Islet of Langerhans (tissue), 1 donor: ENCODE measurements at regions not wholly inside any gene's neighbourhood (a gene's known extent, or its start where the extent isn't known, plus 50 kb on each side); places are given as distances from the start of the nearest gene placed in this dataset.
A peak's percentile ranks its signal among the peaks of the same experiment; 100 is the strongest.

Source experiments
- FAIRE-seq: peaks from one replicate; lab custom pipeline; 2011; peaks lifted over from hg19 to GRCh38; lab: Jason Lieb, UNC

GRCh38 chrX:51798701-51799100, 55.5 kb downstream of the GSPT2 start:
- no peak for FAIRE-seq

DNA sequence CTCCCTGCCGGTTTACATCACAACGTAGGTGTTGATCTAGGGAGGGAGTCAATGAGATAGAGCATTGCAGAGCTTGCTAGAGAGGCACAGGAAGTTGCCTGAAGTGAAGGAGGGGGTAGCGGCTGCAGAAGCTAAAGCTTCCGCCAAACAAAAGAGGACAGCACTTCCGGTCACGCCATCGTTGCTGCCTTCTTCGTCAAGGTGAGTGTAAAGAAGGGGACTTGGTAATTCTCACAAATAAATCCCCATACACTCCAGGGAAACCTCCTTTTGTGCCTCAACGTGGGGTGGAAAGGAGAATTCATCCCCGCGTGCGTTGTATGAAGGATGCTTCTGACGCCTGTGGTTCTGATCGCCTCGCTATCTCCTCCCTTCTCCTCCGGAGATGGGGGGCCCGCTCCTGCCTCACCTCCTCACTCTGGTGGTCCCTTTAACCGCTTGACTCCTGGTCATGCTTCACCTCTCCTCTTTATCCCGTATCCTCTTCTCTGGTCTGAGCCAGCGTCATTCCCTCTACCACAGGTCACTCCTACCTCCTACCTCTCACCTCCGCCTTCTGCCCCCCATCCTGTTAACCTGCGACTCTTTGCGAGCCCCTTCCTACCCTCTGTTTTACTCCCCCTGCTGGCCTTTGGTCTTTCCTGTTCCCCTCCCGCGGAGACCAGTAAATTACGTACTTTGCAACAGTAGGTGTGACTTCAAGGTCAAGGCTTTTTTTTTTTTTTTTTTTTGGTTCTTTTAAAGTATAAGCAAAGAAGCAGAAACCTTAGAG, 59.9 kb downstream of the GSPT2 start:
- peak; percentile 94 for FAIRE-seq

DNA sequence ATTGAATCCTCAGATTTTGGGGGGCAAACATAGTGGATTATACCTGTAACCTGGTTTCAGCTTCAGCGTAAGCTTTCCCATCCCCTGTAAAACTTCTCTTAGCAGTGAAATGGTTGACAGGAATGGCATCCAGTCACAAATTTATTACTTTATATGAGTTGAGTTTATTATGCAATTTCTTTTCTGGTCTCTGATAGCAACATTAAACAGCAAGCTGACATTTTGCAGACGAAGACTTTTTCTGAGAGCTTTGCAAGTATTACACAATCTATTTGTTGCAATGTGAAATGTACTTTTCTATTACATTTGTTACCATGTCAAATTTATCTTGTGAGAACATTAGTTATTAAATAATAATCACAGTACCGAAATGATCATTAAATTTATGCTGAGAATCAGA, 60.6 kb downstream of the GSPT2 start:
- peak; percentile 74 for FAIRE-seq

DNA sequence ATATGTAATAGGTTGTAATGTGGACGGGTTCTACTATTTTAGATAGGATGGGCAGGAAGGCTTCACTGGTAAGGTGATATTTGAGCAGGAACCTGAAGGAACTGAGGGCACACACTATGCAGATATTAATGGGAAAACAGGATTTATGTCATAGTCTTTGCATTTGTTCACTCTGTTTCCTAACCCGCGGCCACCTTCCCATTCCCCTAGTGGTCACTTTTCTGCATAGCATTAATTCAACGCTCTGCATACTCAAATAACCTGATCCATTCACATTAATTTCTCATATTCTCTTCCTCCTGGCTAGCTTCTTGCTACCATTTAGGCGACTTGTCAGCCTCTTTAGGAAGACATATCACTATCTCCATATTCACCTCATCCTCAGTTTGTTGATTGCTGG, 61.5 kb downstream of the GSPT2 start:
- no peak for FAIRE-seq

DNA sequence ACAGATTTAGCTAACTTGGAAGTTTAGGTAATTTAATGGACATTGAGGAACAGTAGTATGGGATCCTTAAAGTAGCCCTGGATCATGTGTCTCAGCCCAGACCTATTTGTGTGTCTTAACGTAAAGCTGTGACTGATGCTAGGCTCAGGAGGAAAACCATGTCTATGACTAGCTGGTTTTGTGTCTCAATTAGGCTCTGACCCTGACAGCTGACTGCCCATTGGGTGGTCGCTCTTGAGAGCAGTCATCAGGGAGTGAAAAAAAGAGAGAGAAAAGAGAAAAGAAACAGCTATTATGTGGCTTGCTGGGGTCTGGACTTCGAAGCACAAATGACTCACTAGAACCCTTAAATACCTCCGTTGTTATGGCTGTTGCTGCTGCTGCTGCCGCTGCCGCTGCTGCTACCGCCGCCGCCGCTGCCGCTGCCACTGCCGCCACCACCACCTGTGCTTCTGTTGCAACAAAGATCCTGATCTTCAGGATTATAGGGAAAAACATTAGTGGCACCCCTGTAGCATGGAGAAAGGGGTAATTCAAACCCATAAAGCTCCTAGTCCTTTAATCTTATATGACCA, 70.7 kb downstream of the GSPT2 start:
- no peak for FAIRE-seq

- FAIRE-seq: no peak
These were observed 69.4 kb upstream of the MAGED1 start for GRCh38 chrX:51824061-51824460.

DNA sequence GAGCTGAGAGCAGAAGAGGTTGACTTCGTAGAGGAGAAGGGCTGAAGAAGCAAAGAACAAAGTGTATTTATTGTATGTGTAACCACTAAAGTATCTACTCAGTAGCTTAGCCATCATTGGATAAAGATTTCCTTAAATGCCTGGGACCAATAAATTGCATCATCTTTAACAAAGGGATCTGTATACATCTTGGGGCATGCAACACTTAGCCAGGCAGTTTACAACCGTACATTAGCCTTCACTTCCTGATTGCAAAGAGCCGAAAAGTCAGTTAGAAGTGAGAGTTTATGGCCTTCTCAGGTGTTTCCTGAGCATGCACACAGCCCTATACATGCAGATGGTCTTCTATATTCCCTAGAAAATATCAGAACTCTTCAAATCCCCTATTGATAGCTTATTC, 68.0 kb upstream of the MAGED1 start:
- no peak for FAIRE-seq

- no peak for FAIRE-seq
These were observed 59.3 kb upstream of the MAGED1 start for GRCh38 chrX:51834076-51834475.

DNA sequence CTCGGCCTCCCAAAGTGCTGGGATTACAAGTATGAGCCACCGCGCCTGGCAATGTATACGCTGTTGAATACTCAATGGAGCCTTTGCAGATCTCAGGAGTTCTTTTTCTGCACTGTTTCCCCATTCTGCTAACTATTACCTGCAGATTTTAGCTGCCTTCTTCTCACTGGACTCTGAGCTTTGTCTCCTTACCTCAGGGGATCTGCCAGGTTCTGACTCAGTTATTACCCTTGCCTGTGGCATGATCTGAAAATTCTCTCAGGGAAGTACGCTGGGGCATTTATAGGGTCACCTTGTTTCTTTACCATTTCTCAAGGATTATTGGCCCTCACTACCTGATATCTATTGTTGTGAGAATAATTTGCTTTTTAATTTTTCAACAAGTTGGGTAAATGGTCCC, 56.6 kb upstream of the MAGED1 start:
- FAIRE-seq: no peak

- peak; percentile 33 for FAIRE-seq
These were observed 56.0 kb upstream of the MAGED1 start for GRCh38 chrX:51837451-51837850.

GRCh38 chrX:51837921-51838320, 55.5 kb upstream of the MAGED1 start:
- FAIRE-seq: peak; percentile 30
